MCF 10A (cell line): ENCODE measurements at regions not wholly inside any gene's neighbourhood (a gene's known extent, or its start where the extent isn't known, plus 50 kb on each side); places are given as distances from the start of the nearest gene placed in this dataset.

Experiments used
- BruUV-seq: library from RNA; stranded (reverse); fragments of 400-500 nt; replicated peaks from 2 replicates; lab custom pipeline; 2021; lab: Mats Ljungman, UMichigan
- CTCF ChIA-PET: fragments of 300-600 bp; sonication (Branson Sonifier 250); formaldehyde crosslinking; extraction: SDS; loops from one replicate; lab custom pipeline; 2021; ENCODE audit warnings: antibody characterized with exemption, inconsistent platforms; lab: Yijun Ruan, JAX
- POLR2A ChIA-PET: fragments of 300-600, 350-650 bp; sonication (Branson Sonifier 250); formaldehyde crosslinking; extraction: SDS; loops from one replicate; lab custom pipeline; 2020; ENCODE audit warnings: antibody characterized with exemption, inconsistent platforms; lab: Yijun Ruan, JAX
- DNase-seq: peaks from one replicate; pipeline ENCODE4 v3.0.0-alpha.2; 2018; ENCODE audit not compliant: unreplicated experiment
- H3K27ac Mint-ChIP-seq: one replicate; pipeline ENCODE4 v1.8.0; 2022; ENCODE audit warnings: mild to moderate bottlenecking, low read depth, mixed read lengths; ENCODE audit not compliant: unreplicated experiment
- H3K27me3 Mint-ChIP-seq: one replicate; pipeline ENCODE4 v1.8.0; 2022; ENCODE audit warnings: mixed read lengths; ENCODE audit not compliant: insufficient read depth, unreplicated experiment
- H3K36me3 Mint-ChIP-seq: one replicate; pipeline ENCODE4 v1.8.0; 2022; ENCODE audit warnings: mild to moderate bottlenecking, moderate library complexity, mixed read lengths; ENCODE audit not compliant: insufficient read depth, unreplicated experiment
- H3K4me1 Mint-ChIP-seq: one replicate; pipeline ENCODE4 v1.8.0; 2022; ENCODE audit warnings: mixed read lengths; ENCODE audit not compliant: insufficient read depth, unreplicated experiment
- H3K4me3 Mint-ChIP-seq: one replicate; pipeline ENCODE4 v1.8.0; 2022; ENCODE audit warnings: mild to moderate bottlenecking, moderate library complexity, mixed read lengths; ENCODE audit not compliant: unreplicated experiment
- H3K9me3 Mint-ChIP-seq: one replicate; pipeline ENCODE4 v1.8.0; 2022; ENCODE audit warnings: mixed read lengths; ENCODE audit not compliant: unreplicated experiment
- CTCF ChIP-seq: fragments of 200-600 bp; IDR thresholded peaks from one replicate; pipeline ENCODE4 v1.8.0; 2022; ENCODE audit warnings: antibody characterized with exemption, mild to moderate bottlenecking; ENCODE audit not compliant: unreplicated experiment
- intact Hi-C: fragments of 100-400 bp; cut with micrococcal nuclease; formaldehyde crosslinking; loops from 2 replicates; pipeline ENCODE4 v1.14.1; 2022

GRCh38 chr4:187942968-187943367 lies 52.6 kb upstream of the ZFP42 start:
- ChIA-PET CTCF (no interaction called here), POLR2A (no interaction called here)
- Mint-ChIP-seq H3K4me1 (no peaks in the 10 kb centered on the region), H3K27me3 (no peaks in the 10 kb centered on the region), H3K27ac (no peak overlapping the region), H3K36me3 (no peaks in the 10 kb centered on the region), H3K4me3 (no peak overlapping the region), H3K9me3 (no peaks in the 10 kb centered on the region)
- DNase-seq, result no peak
- intact Hi-C loops, result no loop called here
- TF ChIP-seq CTCF, result no peak
- BruUV-seq, result no TSS peak

- TF ChIP-seq CTCF, result no peak
- intact Hi-C loops, result no loop called here
- DNase-seq, result no peak
- Mint-ChIP-seq H3K27me3 (no peaks in the 10 kb centered on the region), H3K27ac (no peak overlapping the region), H3K36me3 (no peaks in the 10 kb centered on the region), H3K4me3 (no peak overlapping the region), H3K4me1 (no peaks in the 10 kb centered on the region), H3K9me3 (no peaks in the 10 kb centered on the region)
- BruUV-seq, result no TSS peak
- ChIA-PET CTCF (no interaction called here), POLR2A (no interaction called here)
Measured at GRCh38 chr4:187944179-187944578, 51.4 kb upstream of the ZFP42 start.
